ENCODE measurements at regions not wholly inside any gene's neighbourhood (a gene's known extent, or its start where the extent isn't known, plus 50 kb on each side); places are given as distances from the start of the nearest gene placed in this dataset.

GRCh38 chr1:59170659-59171058 is 126.2 kb upstream of the FGGY start:
- Histone ChIP-seq H3K4me3 (ENCODE audit: extremely low read depth in 1 of 4, insufficient read depth in 2 of 4, low read depth in 3 of 4, low read length in 4 of 4) (no peak overlapping the region), H3K18ac (ENCODE audit: extremely low read depth, low read length) (no peak overlapping the region), H3K14ac (ENCODE audit: insufficient read length) (no peak overlapping the region), H4K5ac (ENCODE audit: insufficient read length, low read depth, low read length) (no peak overlapping the region), H3K23ac (ENCODE audit: insufficient read length) (no peak overlapping the region), H2BK120ac (replicated peaks; ENCODE audit: low read depth, low read length) (no peak overlapping the region), H2BK12ac (ENCODE audit: low read depth, low read length) (no peak overlapping the region), H3K56ac (replicated peaks; ENCODE audit: insufficient read length, low read depth, low read length) (no peak overlapping the region), H2BK15ac (ENCODE audit: low read length) (no peak overlapping the region), H2BK5ac (ENCODE audit: low read depth, low read length) (no peak overlapping the region), H3K9me3 (ENCODE audit: insufficient read depth in 2 of 2, low read depth in 1 of 2, low read length in 1 of 2) (no peaks in the 10 kb centered on the region), H2AFZ (ENCODE audit: low read length) (0 out of 2 replicates have a peak overlapping the region, but pooled peaks have one; percentile 28), H2BK20ac (ENCODE audit: low read length) (no peak overlapping the region), H3K79me2 (ENCODE audit: control insufficient read depth in 1 of 2, insufficient read depth in 2 of 2, low read length in 2 of 2) (no peaks in the 10 kb centered on the region), H4K91ac (replicated peaks; ENCODE audit: insufficient read length, low read length) (no peak overlapping the region), H2AK5ac (ENCODE audit: low read depth, low read length) (no peak overlapping the region), H3K79me1 (ENCODE audit: low read depth, low read length) (no peaks in the 10 kb centered on the region), H4K20me1 (replicated peaks in 1 of 2; ENCODE audit: control insufficient read depth in 1 of 2, insufficient read depth in 2 of 2, low read length in 2 of 2) (no peaks in the 10 kb centered on the region), H3K4me2 (ENCODE audit: insufficient read depth in 1 of 2, low read depth in 2 of 2, low read length in 2 of 2) (no peak overlapping the region), H3K4ac (replicated peaks; ENCODE audit: insufficient read length, low read depth, low read length) (no peak overlapping the region), H3K23me2 (ENCODE audit: low read depth, low read length) (no peaks in the 10 kb centered on the region; the same call in 1 of the 2 replicates), H3K4me1 (replicated peaks in 1 of 4; ENCODE audit: control insufficient read depth in 3 of 4, insufficient read depth in 4 of 4, low read length in 3 of 4) (no peaks in the 10 kb centered on the region), H3K27ac (ENCODE audit: low read depth, low read length) (no peak overlapping the region), H3K9ac (replicated peaks in 1 of 4; ENCODE audit: extremely low read depth in 1 of 4, low read depth in 3 of 4, low read length in 3 of 4) (no peak overlapping the region), H3K36me3 (ENCODE audit: control insufficient read depth in 2 of 4, insufficient read depth in 4 of 4, low read length in 3 of 4) (no peaks in the 10 kb centered on the region), H4K8ac (ENCODE audit: extremely low read depth, insufficient read depth, low read length) (no peak overlapping the region), H3K27me3 (replicated peaks in 1 of 4; ENCODE audit: control insufficient read depth in 3 of 4, extremely low read depth in 1 of 4, insufficient read depth in 3 of 4, low read length in 3 of 4) (no peaks in the 10 kb centered on the region)
- DNase-seq (ENCODE audit: low read depth in 1 of 2, low spot score in 2 of 2) = no peak
- POLR2A ChIA-PET (ENCODE audit: partially characterized antibody) = no interaction called here
- 89% methylated on average over 3 of the region's 3 CpGs; no CpG with 5 or more reads in 1 of the 2 experiments for WGBS, 2 experiments (ENCODE audit: extremely low coverage in 1 of 2, insufficient coverage in 1 of 2, insufficient read length in 1 of 2, insufficient replicate concordance in 2 of 2, low coverage in 1 of 2, low lambda C conversion rate in 2 of 2, missing lambda C conversion rate in 1 of 2)
- FAIRE-seq = no peak
- CTCF ChIA-PET (ENCODE audit: partially characterized antibody) = interaction anchor here (0.6 kb wide), 1 partner anchor 37 kb away, joined by 3 read pairs; no protein-coding TSS in a partner anchor
- no peak for TF ChIP-seq BCL11A (IDR thresholded peaks at IDR 0.05; ENCODE audit: low read depth in 2 of 2, low read length in 2 of 2)
- TF ChIP-seq SRF (IDR thresholded peaks at IDR 0.05; ENCODE audit: low read depth, low read length) = no peak
- TF ChIP-seq SAP30 (IDR thresholded peaks at IDR 0.05; ENCODE audit: insufficient read depth, insufficient replicate concordance, low read length) = no peak
- TF ChIP-seq SP1 (IDR thresholded peaks at IDR 0.05; ENCODE audit: low read depth, low read length) = no peak
- no peak for TF ChIP-seq ZNF274 (IDR thresholded peaks at IDR 0.05; ENCODE audit: borderline replicate concordance, extremely low read depth, low read length)
- TF ChIP-seq HDAC6 (IDR thresholded peaks at IDR 0.05; ENCODE audit: low read depth, low read length) = no peak
- no peak for TF ChIP-seq NANOG (IDR thresholded peaks at IDR 0.05; ENCODE audit: insufficient read depth, low read depth, low read length, poor library complexity, severe bottlenecking)
- no peak for TF ChIP-seq GABPA (IDR thresholded peaks at IDR 0.05; ENCODE audit: borderline replicate concordance, insufficient read depth, low read length)

All from H1 (cell line).